ENCODE measurements at regions not wholly inside any gene's neighbourhood (a gene's known extent, or its start where the extent isn't known, plus 50 kb on each side); places are given as distances from the start of the nearest gene placed in this dataset.
"Not testable (repeated sequence)": the region's sequence is repeated elsewhere in the genome, so short reads cannot be mapped to it uniquely, and the experiment has no call there.

GRCh38 chrY:6392200-6392599 is 146.2 kb downstream of the TSPY2 start:
- TF ChIP-seq EZH2 (IDR thresholded peaks at IDR 0.05; ENCODE audit: borderline replicate concordance, low read depth, low read length, severe bottlenecking); CTCF (IDR thresholded peaks at IDR 0.05; ENCODE audit: borderline replicate concordance, extremely low read depth, low read length, poor library complexity, severe bottlenecking): not testable (repeated sequence)
